CMK (cell line): ENCODE measurements at regions not wholly inside any gene's neighbourhood (a gene's known extent, or its start where the extent isn't known, plus 50 kb on each side); places are given as distances from the start of the nearest gene placed in this dataset.

ENCODE experiments used
- DNase-seq: peaks from one replicate; pipeline ENCODE4 v3.0.0-alpha.2; 2010; ENCODE audit warnings: low read depth

GRCh38 chr6:112800916-112801315 is 453.8 kb downstream of the RFPL4B start:
- DNase-seq = no peak

- DNase-seq = no peak
These were observed 454.4 kb downstream of the RFPL4B start for GRCh38 chr6:112801468-112802080.

- no peak for DNase-seq
These were observed 455.0 kb downstream of the RFPL4B start for GRCh38 chr6:112802144-112802543.

GRCh38 chr6:112804638-112805330 is 457.7 kb downstream of the RFPL4B start:
- no peak for DNase-seq

GRCh38 chr6:112806163-112806865 is 459.2 kb downstream of the RFPL4B start:
- DNase-seq = no peak

- DNase-seq = no peak
These were observed 474.3 kb downstream of the RFPL4B start for GRCh38 chr6:112821476-112821875.

GRCh38 chr6:112822769-112823168 is 475.6 kb downstream of the RFPL4B start:
- no peak for DNase-seq

GRCh38 chr6:112827793-112828192 is 480.7 kb downstream of the RFPL4B start:
- no peak for DNase-seq

GRCh38 chr6:112831022-112831421 is 483.9 kb downstream of the RFPL4B start:
- DNase-seq = no peak

GRCh38 chr6:112833581-112834131 is 486.5 kb downstream of the RFPL4B start:
- DNase-seq = no peak

GRCh38 chr6:112835078-112835477 is 487.9 kb downstream of the RFPL4B start:
- DNase-seq = no peak

GRCh38 chr6:112839525-112839961 is 492.4 kb downstream of the RFPL4B start:
- DNase-seq = no peak

- DNase-seq = no peak
These were observed 494.6 kb downstream of the RFPL4B start for GRCh38 chr6:112841553-112842329.

- no peak for DNase-seq
These were observed 495.2 kb downstream of the RFPL4B start for GRCh38 chr6:112842330-112842685.

GRCh38 chr6:112846681-112847080 is 499.6 kb downstream of the RFPL4B start:
- no peak for DNase-seq

- no peak for DNase-seq
These were observed 504.0 kb downstream of the RFPL4B start for GRCh38 chr6:112851146-112851545.

- no peak for DNase-seq
These were observed 506.0 kb downstream of the RFPL4B start for GRCh38 chr6:112853162-112853561.

- DNase-seq = no peak
These were observed 516.6 kb downstream of the RFPL4B start for GRCh38 chr6:112863753-112864152.

GRCh38 chr6:112865131-112865530 is 518.0 kb downstream of the RFPL4B start:
- DNase-seq = no peak

GRCh38 chr6:112874881-112875280 is 527.8 kb downstream of the RFPL4B start:
- DNase-seq = no peak

GRCh38 chr6:112877134-112878100 is 530.3 kb downstream of the RFPL4B start:
- DNase-seq = no peak
